Embryonic facial prominence (tissue), 1 donor: ENCODE measurements at regions not wholly inside any gene's neighbourhood (a gene's known extent, or its start where the extent isn't known, plus 50 kb on each side); places are given as distances from the start of the nearest gene placed in this dataset.
A peak's percentile ranks its signal among the peaks of the same experiment; 100 is the strongest.

Experiments used
- DNase-seq: peaks from one replicate; pipeline ENCODE4 v3.0.0-alpha.2; 2016; ENCODE audit errors: extremely low spot score

- DNase-seq = peak; percentile 59
These were observed 52.2 kb upstream of the BTN3A2 start for GRCh38 chr6:26312501-26313397.
